Heart left ventricle (tissue), 13 donors: ENCODE measurements at regions not wholly inside any gene's neighbourhood (a gene's known extent, or its start where the extent isn't known, plus 50 kb on each side); places are given as distances from the start of the nearest gene placed in this dataset.

ENCODE experiments used
- POLR2A ChIP-seq, 2 donors: fragments of 450-650 bp; IDR thresholded peaks; one replicate each; pipeline ENCODE4 v1.6.1; 2017; ENCODE audit warnings: antibody characterized with exemption in 2 of 2, mild to moderate bottlenecking in 2 of 2, moderate library complexity in 2 of 2
- TF ChIP-seq, protein P1 (sequence below), 12 donors: fragments of 200-600 bp; sonication (generic) in 4 of 12; IDR thresholded peaks; one replicate each; pipeline versions ENCODE4 v1.5.0 to v1.8.0; 2018 to 2022; ENCODE audit warnings: antibody characterized with exemption in 12 of 12, mild to moderate bottlenecking in 5 of 12
- donor health status: ischemic (EF 13 %, LVEDD 7.1; RV severe dilation, severe dysfunction).
- donor health status: DM: no; HTN: yes; CAD: no.
- donor health status: DM: no; HTN: no; CAD: no.
- donor health status: ischemic (EF 25% LVEDD 6.9; RV normal size, moderate dysfunction).
- donor health status: ischemic (EF 25% LVEDD 5.7; RV mildly dilated, moderate dysfunction).
- donor health status: ischemic (EF 35%, LVEDD 5.7; RV mildly dilated, moderate dysfunction).
- donor health status: nonischemic (EF 11% LVEDD 7.7; RV severe dilation, severe dysfunction).
- donor health status: DM: yes; HTN: yes; CAD: no.
- donor health status: PGD.
- donor health status: ischemic (EF 29% LVEDD 5.4; RV normal size, mild dysfunction).
- donor health status: nonischemic (EF 23%, LVEDD 6.1; RV moderate dilation, normal function).

DNA sequence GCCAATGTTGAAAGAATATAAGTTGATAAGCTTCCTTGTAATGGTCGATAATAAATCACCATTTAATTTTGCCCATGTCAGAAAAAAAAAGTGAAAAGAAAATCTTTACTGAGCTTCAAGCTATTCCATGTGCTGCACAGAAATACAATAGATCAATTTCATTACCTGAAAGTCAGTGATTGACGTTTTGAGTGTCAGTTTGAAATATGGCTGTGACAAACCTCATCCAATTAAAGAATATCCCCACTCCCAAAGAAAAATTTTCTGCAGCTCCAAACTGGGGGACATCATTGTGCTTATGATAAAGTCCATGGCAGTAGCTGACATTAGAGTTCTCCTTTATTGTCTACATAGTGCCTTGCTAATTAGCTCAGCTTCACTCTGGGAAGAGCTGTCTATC lies 184.8 kb upstream of the RPRM start:
- TF ChIP-seq, protein P1, sequence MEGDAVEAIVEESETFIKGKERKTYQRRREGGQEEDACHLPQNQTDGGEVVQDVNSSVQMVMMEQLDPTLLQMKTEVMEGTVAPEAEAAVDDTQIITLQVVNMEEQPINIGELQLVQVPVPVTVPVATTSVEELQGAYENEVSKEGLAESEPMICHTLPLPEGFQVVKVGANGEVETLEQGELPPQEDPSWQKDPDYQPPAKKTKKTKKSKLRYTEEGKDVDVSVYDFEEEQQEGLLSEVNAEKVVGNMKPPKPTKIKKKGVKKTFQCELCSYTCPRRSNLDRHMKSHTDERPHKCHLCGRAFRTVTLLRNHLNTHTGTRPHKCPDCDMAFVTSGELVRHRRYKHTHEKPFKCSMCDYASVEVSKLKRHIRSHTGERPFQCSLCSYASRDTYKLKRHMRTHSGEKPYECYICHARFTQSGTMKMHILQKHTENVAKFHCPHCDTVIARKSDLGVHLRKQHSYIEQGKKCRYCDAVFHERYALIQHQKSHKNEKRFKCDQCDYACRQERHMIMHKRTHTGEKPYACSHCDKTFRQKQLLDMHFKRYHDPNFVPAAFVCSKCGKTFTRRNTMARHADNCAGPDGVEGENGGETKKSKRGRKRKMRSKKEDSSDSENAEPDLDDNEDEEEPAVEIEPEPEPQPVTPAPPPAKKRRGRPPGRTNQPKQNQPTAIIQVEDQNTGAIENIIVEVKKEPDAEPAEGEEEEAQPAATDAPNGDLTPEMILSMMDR (IDR thresholded peaks at IDR 0.05): no peak
- TF ChIP-seq POLR2A (IDR thresholded peaks at IDR 0.05): no peak
